ENCODE measurements at regions not wholly inside any gene's neighbourhood (a gene's known extent, or its start where the extent isn't known, plus 50 kb on each side); places are given as distances from the start of the nearest gene placed in this dataset.

GRCh38 chr4:19074036-19074435 lies 1052.5 kb upstream of the LCORL start:
- FAIRE-seq (no peak), DNase-seq (ENCODE audit: insufficient read length) (no peak)
- TF ChIP-seq POLR2A (IDR thresholded peaks at IDR 0.05; ENCODE audit: low read depth, low read length) (no peak), TAF1 (IDR thresholded peaks at IDR 0.05; ENCODE audit: borderline replicate concordance, low read depth, low read length) (no peak), POLR2AphosphoS5 (IDR thresholded peaks at IDR 0.05; ENCODE audit: low read depth, low read length) (no peak)

- no peak for DNase-seq (ENCODE audit: insufficient read length)
- TF ChIP-seq POLR2AphosphoS5 (IDR thresholded peaks at IDR 0.05; ENCODE audit: low read depth, low read length) (no peak), POLR2A (IDR thresholded peaks at IDR 0.05; ENCODE audit: low read depth, low read length) (no peak)
- FAIRE-seq = no peak
Observed at GRCh38 chr4:19063662-19064061, 1042.1 kb upstream of the LCORL start.

- TF ChIP-seq POLR2AphosphoS5 (IDR thresholded peaks at IDR 0.05; ENCODE audit: low read depth, low read length) (no peak), TAF1 (IDR thresholded peaks at IDR 0.05; ENCODE audit: borderline replicate concordance, low read depth, low read length) (no peak), POLR2A (IDR thresholded peaks at IDR 0.05; ENCODE audit: low read depth, low read length) (no peak)
- no peak for DNase-seq (ENCODE audit: insufficient read length)
- FAIRE-seq = no peak
Observed at GRCh38 chr4:19054916-19055315, 1033.4 kb upstream of the LCORL start.

GRCh38 chr4:19051831-19052230 lies 1030.3 kb upstream of the LCORL start:
- no peak for DNase-seq (ENCODE audit: insufficient read length)
- no peak for FAIRE-seq
- TF ChIP-seq POLR2AphosphoS5 (IDR thresholded peaks at IDR 0.05; ENCODE audit: low read depth, low read length) (no peak), POLR2A (IDR thresholded peaks at IDR 0.05; ENCODE audit: low read depth, low read length) (no peak), TAF1 (IDR thresholded peaks at IDR 0.05; ENCODE audit: borderline replicate concordance, low read depth, low read length) (no peak)

DNA sequence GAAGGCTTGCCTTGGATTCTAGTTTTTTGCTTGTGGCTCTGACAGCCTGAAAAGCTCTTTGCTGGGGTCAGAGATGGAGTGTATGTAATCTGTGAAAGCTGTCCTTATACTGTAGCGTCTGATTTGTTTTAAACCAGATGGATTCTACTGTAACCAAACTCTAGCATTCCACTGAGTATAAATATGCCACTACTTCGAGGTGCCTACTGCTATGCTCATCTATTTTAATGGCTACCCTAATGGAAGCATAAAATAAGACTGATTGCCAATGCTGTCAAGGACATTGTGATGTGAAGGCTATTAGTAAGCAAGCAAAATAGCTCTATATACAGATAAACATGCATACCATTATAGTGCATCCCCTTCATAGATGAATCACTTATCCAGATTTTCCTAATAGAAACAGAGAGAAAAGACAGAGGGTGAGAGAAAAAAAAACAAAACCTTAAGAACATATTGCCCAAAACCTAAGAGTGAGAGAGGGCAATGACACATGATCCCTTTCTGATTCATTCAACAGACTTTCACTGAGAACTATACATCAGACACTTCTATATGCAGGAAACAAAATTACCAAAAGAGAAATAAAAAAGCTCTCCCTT lies 1025.8 kb upstream of the LCORL start:
- DNase-seq (ENCODE audit: insufficient read length) (no peak), FAIRE-seq (no peak)
- no peak for TF ChIP-seq TAF1 (IDR thresholded peaks at IDR 0.05; ENCODE audit: borderline replicate concordance, low read depth, low read length)
- TF ChIP-seq POLR2AphosphoS5 (IDR thresholded peaks at IDR 0.05; ENCODE audit: low read depth, low read length) = no peak
- TF ChIP-seq POLR2A (IDR thresholded peaks at IDR 0.05; ENCODE audit: low read depth, low read length) = no peak

GRCh38 chr4:19039816-19040215 lies 1018.3 kb upstream of the LCORL start:
- DNase-seq (ENCODE audit: insufficient read length) (no peak), FAIRE-seq (no peak)
- no peak for TF ChIP-seq POLR2AphosphoS5 (IDR thresholded peaks at IDR 0.05; ENCODE audit: low read depth, low read length)
- no peak for TF ChIP-seq TAF1 (IDR thresholded peaks at IDR 0.05; ENCODE audit: borderline replicate concordance, low read depth, low read length)
- no peak for TF ChIP-seq POLR2A (IDR thresholded peaks at IDR 0.05; ENCODE audit: low read depth, low read length)

DNA sequence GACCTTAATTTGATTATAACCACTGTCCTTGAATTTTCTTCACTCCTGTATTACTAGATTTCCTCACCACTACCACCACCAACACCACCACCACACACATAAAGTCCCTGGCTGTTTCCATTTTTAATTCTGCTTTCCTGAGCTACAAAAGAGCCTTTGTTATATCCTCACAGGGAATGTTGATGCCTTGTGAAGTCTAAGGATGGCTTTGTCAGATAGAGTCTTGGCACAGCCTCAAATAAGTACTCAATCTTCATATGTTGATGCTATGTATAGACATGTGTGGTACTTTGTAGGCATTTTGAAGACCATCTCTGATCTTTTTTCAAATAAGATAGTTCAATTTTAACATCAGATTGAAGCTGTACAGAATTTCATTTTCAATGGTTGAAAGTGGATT lies 1016.7 kb upstream of the LCORL start:
- no peak for TF ChIP-seq POLR2A (IDR thresholded peaks at IDR 0.05; ENCODE audit: low read depth, low read length)
- no peak for TF ChIP-seq TAF1 (IDR thresholded peaks at IDR 0.05; ENCODE audit: borderline replicate concordance, low read depth, low read length)
- no peak for TF ChIP-seq POLR2AphosphoS5 (IDR thresholded peaks at IDR 0.05; ENCODE audit: low read depth, low read length)
- no peak for FAIRE-seq
- no peak for DNase-seq (ENCODE audit: insufficient read length)

DNA sequence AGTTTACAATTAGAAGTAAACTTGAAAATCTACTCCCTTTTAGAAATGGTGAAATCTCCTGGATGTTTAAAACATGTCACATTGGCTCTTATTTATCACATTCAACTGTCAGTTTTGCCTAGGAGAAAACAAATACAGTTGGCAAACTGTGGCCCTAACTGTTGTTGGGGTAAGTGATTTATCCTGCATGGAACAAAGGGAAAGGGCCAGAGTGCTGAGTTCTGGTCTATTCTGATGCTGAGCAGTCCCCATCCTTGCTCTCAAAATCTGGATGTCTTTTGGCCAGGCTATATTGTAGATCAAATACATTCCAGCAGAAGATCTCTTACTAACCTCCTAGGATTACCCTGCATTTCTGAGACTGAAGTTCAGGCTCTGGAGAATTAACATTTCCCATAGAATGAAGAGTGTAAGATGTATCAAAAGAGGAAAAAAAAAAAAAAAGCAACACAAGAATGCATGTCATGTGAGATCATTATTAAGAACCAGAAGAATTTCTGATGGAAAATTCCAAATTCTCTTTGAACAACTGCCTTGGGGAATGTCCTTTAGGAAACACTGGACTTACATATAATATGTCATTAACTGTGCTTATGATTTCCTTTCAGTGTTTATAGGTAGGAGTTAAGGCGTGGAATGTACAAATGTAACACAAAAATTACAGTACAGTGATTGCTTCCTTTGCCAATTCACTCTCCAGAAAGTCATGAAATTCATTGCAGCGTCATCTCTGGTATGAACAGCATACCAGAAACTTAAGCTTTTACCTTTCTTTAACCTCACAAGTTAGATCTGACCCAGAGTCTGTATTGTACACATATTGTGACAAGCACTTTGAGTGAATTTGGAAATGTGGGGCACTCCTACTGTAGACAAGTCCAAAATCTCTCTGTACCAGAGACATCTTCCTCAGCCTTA lies 1012.5 kb upstream of the LCORL start:
- FAIRE-seq (no peak), DNase-seq (ENCODE audit: insufficient read length) (no peak)
- TF ChIP-seq POLR2A (IDR thresholded peaks at IDR 0.05; ENCODE audit: low read depth, low read length) (no peak), POLR2AphosphoS5 (IDR thresholded peaks at IDR 0.05; ENCODE audit: low read depth, low read length) (no peak)

DNA sequence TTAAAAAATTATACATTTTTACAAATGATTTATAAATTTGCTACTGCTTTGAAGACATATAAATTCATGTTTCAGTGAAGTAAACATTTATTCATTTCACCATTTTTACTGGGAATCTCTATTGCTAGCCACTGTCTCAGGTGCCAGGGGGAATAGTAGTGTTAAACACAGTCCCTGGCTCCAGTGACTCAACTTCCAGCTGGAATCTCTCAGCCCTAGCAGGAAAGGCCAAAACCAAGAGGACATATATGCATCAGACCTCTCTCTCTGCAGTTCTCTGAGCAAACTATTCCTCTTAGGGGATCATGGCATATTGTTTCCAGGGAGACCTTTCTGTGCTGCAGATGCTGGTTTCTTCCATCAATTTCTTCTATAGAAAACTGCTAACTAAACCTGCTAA lies 1009.0 kb upstream of the LCORL start:
- DNase-seq (ENCODE audit: insufficient read length) (no peak), FAIRE-seq (no peak)
- TF ChIP-seq POLR2A (IDR thresholded peaks at IDR 0.05; ENCODE audit: low read depth, low read length) (no peak), POLR2AphosphoS5 (IDR thresholded peaks at IDR 0.05; ENCODE audit: low read depth, low read length) (no peak), TAF1 (IDR thresholded peaks at IDR 0.05; ENCODE audit: borderline replicate concordance, low read depth, low read length) (no peak)

- TF ChIP-seq POLR2AphosphoS5 (IDR thresholded peaks at IDR 0.05; ENCODE audit: low read depth, low read length) (no peak), TAF1 (IDR thresholded peaks at IDR 0.05; ENCODE audit: borderline replicate concordance, low read depth, low read length) (no peak), POLR2A (IDR thresholded peaks at IDR 0.05; ENCODE audit: low read depth, low read length) (no peak)
- FAIRE-seq (no peak), DNase-seq (ENCODE audit: insufficient read length) (no peak)
Observed at GRCh38 chr4:19030048-19030447, 1008.5 kb upstream of the LCORL start.

- FAIRE-seq (no peak), DNase-seq (ENCODE audit: insufficient read length) (no peak)
- TF ChIP-seq TAF1 (IDR thresholded peaks at IDR 0.05; ENCODE audit: borderline replicate concordance, low read depth, low read length) (no peak), POLR2AphosphoS5 (IDR thresholded peaks at IDR 0.05; ENCODE audit: low read depth, low read length) (no peak), POLR2A (IDR thresholded peaks at IDR 0.05; ENCODE audit: low read depth, low read length) (no peak)
Observed at GRCh38 chr4:19026281-19026680, 1004.7 kb upstream of the LCORL start.

DNA sequence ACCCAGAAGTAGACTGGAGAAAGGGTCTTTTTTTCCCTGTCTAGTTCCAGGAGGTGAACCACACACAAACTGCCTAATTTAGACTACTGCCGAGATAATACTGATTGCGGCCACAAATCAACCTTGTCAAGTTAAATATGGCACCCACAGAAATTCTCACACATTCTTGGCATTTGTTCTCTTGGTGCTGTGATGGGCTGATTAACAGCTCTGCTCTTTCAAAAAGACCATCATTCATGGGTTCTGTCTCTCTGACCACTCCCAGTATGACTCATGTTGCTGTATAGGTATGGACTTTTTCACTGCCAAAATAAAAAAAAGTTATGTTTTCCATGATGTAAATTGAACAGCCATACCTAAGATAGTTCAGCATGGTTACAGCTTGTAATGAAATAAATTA lies 1003.5 kb upstream of the LCORL start:
- FAIRE-seq = no peak
- no peak for DNase-seq (ENCODE audit: insufficient read length)
- no peak for TF ChIP-seq POLR2A (IDR thresholded peaks at IDR 0.05; ENCODE audit: low read depth, low read length)
- no peak for TF ChIP-seq TAF1 (IDR thresholded peaks at IDR 0.05; ENCODE audit: borderline replicate concordance, low read depth, low read length)
- TF ChIP-seq POLR2AphosphoS5 (IDR thresholded peaks at IDR 0.05; ENCODE audit: low read depth, low read length) = no peak
